Upper lobe of left lung (tissue), 6 donors: ENCODE measurements at regions not wholly inside any gene's neighbourhood (a gene's known extent, or its start where the extent isn't known, plus 50 kb on each side); places are given as distances from the start of the nearest gene placed in this dataset.

Source experiments
- ATAC-seq, 2 donors: fragments of 200-7000 bp; cut with Tn5 transposase; one replicate each; pipeline ENCODE4 v1.9.1; 2022; ENCODE audit warnings: mild to moderate bottlenecking in 2 of 2, moderate library complexity in 2 of 2; ENCODE audit not compliant: low FRiP score in 2 of 2
- DNase-seq, 2 donors: peaks; one replicate each; pipeline ENCODE4 v3.0.0-alpha.2; 2019 to 2020
- H3K27ac ChIP-seq, 4 donors: fragments of 200-600 bp; sonication (generic); one replicate each; pipeline ENCODE4 v1.5.1; 2016 to 2019
- H3K27me3 ChIP-seq, 4 donors: fragments of 200-600 bp; sonication (generic); one replicate each; pipeline ENCODE4 v1.5.1; 2017 to 2019
- H3K36me3 ChIP-seq, 4 donors: fragments of 200-600 bp; sonication (generic); one replicate each; pipeline ENCODE4 v1.5.1; 2016 to 2019
- H3K4me1 ChIP-seq, 4 donors: fragments of 200-600 bp; sonication (generic); one replicate each; pipeline ENCODE4 v1.5.1; 2018 to 2019
- H3K4me3 ChIP-seq, 4 donors: fragments of 200-600 bp; sonication (generic); one replicate each; pipeline ENCODE4 v1.5.1; 2017 to 2019; ENCODE audit warnings: mild to moderate bottlenecking in 2 of 4, moderate library complexity in 1 of 4
- H3K9me3 ChIP-seq, 4 donors: fragments of 200-600 bp; sonication (generic); one replicate each; pipeline ENCODE4 v1.5.1; 2018 to 2019
- EP300 ChIP-seq, 4 donors: sonication (generic); formaldehyde crosslinking; IDR thresholded peaks; one replicate each; pipeline ENCODE4 v1.5.1; 2017; ENCODE audit warnings: antibody characterized with exemption in 4 of 4, control low read depth in 2 of 4
- POLR2A ChIP-seq, 4 donors: fragments of 450-650 bp; IDR thresholded peaks; one replicate each; pipeline ENCODE4 v1.5.1; 2016 to 2017; ENCODE audit warnings: antibody characterized with exemption in 4 of 4, mild to moderate bottlenecking in 2 of 4
- POLR2AphosphoS5 ChIP-seq, 2 donors: sonication (generic); formaldehyde crosslinking; IDR thresholded peaks; one replicate each; pipeline ENCODE4 v1.5.1; 2017; ENCODE audit warnings: antibody characterized with exemption in 2 of 2
- WGBS, 2 donors: methylation state at CpG; one replicate each; pipeline ENCODE4 v1.1.5; 2017 to 2018; 5-methylcytosine and 5-hydroxymethylcytosine counted together
- TF ChIP-seq, protein P1 (sequence below), 6 experiments: fragments of 450-650 bp in 4 of 6; fragments of 200-600 bp in 2 of 6; sonication (generic) in 2 of 6; IDR thresholded peaks; one replicate each; pipeline ENCODE4 v1.5.1; 2016 to 2019; ENCODE audit warnings: antibody characterized with exemption in 6 of 6
- donor health status: DM: no; HTN: no; CAD: no; lungs with moderate emphysema.
- donor health status: DM: no; HTN: yes; CAD: no; lungs with severe emphysema.

DNA sequence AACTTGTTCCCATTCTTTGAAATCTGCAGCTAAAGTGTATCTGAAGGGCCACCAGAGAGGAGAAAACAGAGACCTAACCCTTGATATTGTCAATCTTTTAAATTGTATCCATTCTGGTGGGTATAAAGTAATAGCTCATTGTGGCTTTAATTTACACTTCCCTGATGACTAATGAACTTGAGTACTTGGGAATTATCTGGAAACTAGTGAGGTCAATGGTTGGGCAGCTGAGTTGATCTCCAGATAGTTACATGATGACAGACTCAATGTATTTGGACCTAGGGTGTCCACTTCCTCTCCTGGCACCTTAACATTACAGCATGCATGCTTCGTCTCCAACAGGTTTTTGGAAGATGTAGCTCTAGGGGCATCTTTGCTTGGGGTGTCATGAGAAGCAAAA lies 195.2 kb downstream of the PDCD6IP start:
- Histone ChIP-seq H3K36me3 (no peaks in the 10 kb centered on the region), H3K4me3 (no peak overlapping the region), H3K4me1 (no peaks in the 10 kb centered on the region), H3K27ac (no peak overlapping the region), H3K27me3 (no peaks in the 10 kb centered on the region), H3K9me3 (peaks cover 0 to 9% (median 6%) of the 10 kb centered on the region in 4 donors)
- ATAC-seq (no peak), DNase-seq (no peak)
- 89% methylated on average over 1 of the region's 1 CpG for WGBS, 2 donors
- TF ChIP-seq POLR2A (IDR thresholded peaks at IDR 0.05), result no peak
- no peak for TF ChIP-seq EP300 (IDR thresholded peaks at IDR 0.05)

DNA sequence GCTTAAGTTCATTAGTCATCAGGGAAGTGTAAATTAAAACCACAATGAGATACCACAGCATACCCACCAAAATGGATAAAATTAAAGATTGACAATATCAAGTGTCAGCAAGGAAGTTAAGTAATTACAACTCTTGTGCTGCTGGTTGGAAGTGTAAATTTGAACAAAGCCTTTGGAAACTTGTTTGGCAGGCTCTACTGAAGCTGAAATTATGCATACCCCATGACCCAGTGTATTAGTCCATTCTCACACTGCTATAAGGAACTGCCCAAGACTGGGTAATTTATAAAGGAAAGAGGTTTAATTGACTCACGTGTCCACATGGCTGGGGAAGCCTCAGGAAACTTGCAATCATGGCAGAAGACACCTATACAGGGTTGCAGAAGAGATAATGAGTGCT lies 196.1 kb downstream of the PDCD6IP start:
- H3K27me3 ChIP-seq, result no peaks in the 10 kb centered on the region
- 0 to 33% methylated on average over 1 of the region's 1 CpG for WGBS, 2 donors
- no peak for TF ChIP-seq POLR2AphosphoS5 (IDR thresholded peaks at IDR 0.05)
- TF ChIP-seq, protein P1, sequence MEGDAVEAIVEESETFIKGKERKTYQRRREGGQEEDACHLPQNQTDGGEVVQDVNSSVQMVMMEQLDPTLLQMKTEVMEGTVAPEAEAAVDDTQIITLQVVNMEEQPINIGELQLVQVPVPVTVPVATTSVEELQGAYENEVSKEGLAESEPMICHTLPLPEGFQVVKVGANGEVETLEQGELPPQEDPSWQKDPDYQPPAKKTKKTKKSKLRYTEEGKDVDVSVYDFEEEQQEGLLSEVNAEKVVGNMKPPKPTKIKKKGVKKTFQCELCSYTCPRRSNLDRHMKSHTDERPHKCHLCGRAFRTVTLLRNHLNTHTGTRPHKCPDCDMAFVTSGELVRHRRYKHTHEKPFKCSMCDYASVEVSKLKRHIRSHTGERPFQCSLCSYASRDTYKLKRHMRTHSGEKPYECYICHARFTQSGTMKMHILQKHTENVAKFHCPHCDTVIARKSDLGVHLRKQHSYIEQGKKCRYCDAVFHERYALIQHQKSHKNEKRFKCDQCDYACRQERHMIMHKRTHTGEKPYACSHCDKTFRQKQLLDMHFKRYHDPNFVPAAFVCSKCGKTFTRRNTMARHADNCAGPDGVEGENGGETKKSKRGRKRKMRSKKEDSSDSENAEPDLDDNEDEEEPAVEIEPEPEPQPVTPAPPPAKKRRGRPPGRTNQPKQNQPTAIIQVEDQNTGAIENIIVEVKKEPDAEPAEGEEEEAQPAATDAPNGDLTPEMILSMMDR (IDR thresholded peaks at IDR 0.05), result no peak
- no peak for TF ChIP-seq POLR2A (IDR thresholded peaks at IDR 0.05)
- no peak for TF ChIP-seq EP300 (IDR thresholded peaks at IDR 0.05)
- ATAC-seq, result no peak
- no peaks in the 10 kb centered on the region for H3K36me3 ChIP-seq
- no peak overlapping the region for H3K27ac ChIP-seq
- peaks cover 0 to 9% (median 6%) of the 10 kb centered on the region in 4 donors for H3K9me3 ChIP-seq
- DNase-seq, result no peak
- no peak overlapping the region for H3K4me3 ChIP-seq
- H3K4me1 ChIP-seq, result no peaks in the 10 kb centered on the region

DNA sequence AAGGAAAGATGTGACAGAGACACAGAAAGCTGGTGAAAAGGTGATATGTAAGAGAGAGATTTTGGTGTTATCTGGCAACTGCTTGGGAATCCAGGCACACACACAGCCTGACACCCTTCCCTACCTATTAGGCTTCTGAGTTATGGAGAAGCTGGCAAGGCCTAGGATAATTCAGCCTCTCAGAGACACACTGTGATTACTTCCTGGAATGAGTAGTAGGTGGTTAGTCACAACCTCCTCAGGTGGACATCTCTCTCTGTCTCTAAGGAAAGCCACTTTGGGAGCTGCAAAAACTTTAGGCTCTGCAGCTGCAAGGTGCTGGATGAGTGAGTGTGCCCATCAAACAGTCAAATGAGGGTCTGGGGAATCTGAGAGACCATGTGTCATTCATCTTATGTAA lies 201.9 kb downstream of the PDCD6IP start:
- Histone ChIP-seq H3K27ac (no peak overlapping the region), H3K4me3 (no peak overlapping the region), H3K27me3 (no peaks in the 10 kb centered on the region), H3K36me3 (no peaks in the 10 kb centered on the region), H3K9me3 (peaks cover 0 to 7% (median 6%) of the 10 kb centered on the region in 4 donors), H3K4me1 (no peaks in the 10 kb centered on the region)
- no peak for DNase-seq
- TF ChIP-seq, protein P1 (IDR thresholded peaks at IDR 0.05), result no peak
- TF ChIP-seq EP300 (IDR thresholded peaks at IDR 0.05) (no peak), POLR2AphosphoS5 (IDR thresholded peaks at IDR 0.05) (no peak), POLR2A (IDR thresholded peaks at IDR 0.05) (no peak)
- no peak for ATAC-seq

DNA sequence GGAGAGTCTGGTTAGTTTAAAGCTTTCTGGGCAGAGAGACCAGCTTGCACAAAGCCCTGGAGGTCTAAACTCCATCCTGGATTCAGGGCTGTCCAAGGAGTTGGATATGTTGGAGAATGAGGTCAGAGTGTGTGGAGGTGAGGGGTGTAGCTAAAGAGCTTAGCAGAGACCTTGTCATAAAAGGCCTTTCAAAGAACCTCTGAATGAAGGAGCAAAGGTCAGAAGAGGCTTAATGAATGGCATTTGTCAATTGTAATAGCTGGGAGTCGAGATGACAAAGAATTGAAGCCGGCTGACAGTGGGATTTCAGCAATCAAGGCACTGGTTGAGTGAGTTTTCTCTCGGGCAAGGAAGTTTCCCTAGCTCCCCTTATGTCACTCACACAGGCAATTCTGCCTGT lies 202.6 kb downstream of the PDCD6IP start:
- no peak overlapping the region for H3K4me3 ChIP-seq
- 79 to 88% methylated on average over 3 of the region's 3 CpGs for WGBS, 2 donors
- H3K4me1 ChIP-seq, result no peaks in the 10 kb centered on the region
- H3K36me3 ChIP-seq, result no peaks in the 10 kb centered on the region
- H3K9me3 ChIP-seq, result no peaks in the 10 kb centered on the region
- no peaks in the 10 kb centered on the region for H3K27me3 ChIP-seq
- ATAC-seq, result no peak
- DNase-seq, result no peak
- H3K27ac ChIP-seq, result no peak overlapping the region
- TF ChIP-seq, protein P1 (IDR thresholded peaks at IDR 0.05), result no peak
- TF ChIP-seq POLR2AphosphoS5 (IDR thresholded peaks at IDR 0.05) (no peak), EP300 (IDR thresholded peaks at IDR 0.05) (no peak), POLR2A (IDR thresholded peaks at IDR 0.05) (no peak)

DNA sequence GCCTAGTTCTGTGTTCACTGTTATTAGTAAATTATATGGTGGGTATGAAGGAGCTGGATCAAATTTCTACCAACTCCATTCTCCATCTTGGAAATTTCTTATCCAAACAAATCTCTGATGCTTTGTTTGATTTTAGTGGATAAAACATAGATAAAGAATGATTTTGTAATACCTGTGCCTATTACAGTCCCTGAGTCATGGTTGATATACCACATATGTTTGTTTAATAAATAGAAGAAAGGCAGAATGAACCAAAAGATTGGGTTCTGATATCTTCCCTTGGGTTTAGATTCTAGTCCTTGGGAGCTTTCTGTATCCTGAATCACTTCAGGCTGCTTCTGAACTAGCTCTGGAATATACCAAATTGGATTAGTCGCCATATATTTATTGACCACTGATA lies 203.6 kb downstream of the PDCD6IP start:
- H3K4me3 ChIP-seq, result no peak overlapping the region
- DNase-seq (no peak), ATAC-seq (no peak)
- no peaks in the 10 kb centered on the region for H3K9me3 ChIP-seq
- no peaks in the 10 kb centered on the region for H3K4me1 ChIP-seq
- no peak overlapping the region for H3K27ac ChIP-seq
- no peak for TF ChIP-seq POLR2AphosphoS5 (IDR thresholded peaks at IDR 0.05)
- TF ChIP-seq EP300 (IDR thresholded peaks at IDR 0.05), result no peak
- TF ChIP-seq, protein P1 (IDR thresholded peaks at IDR 0.05), result no peak
- no peak for TF ChIP-seq POLR2A (IDR thresholded peaks at IDR 0.05)
- no peaks in the 10 kb centered on the region for H3K27me3 ChIP-seq
- no peaks in the 10 kb centered on the region for H3K36me3 ChIP-seq
- 89 to 91% methylated on average over 1 of the region's 1 CpG for WGBS, 2 donors
